KMS-11 (cell line): ENCODE measurements at regions not wholly inside any gene's neighbourhood (a gene's known extent, or its start where the extent isn't known, plus 50 kb on each side); places are given as distances from the start of the nearest gene placed in this dataset.

Experiments
- H2AFZ ChIP-seq: fragments of 200-600 bp; sonication (generic); 2 replicates; pipeline ENCODE4 v1.6.1; 2016; ENCODE audit warnings: antibody characterized with exemption, mixed run types, low read depth
- H3K27ac ChIP-seq: fragments of 200-600 bp; sonication (generic); 2 replicates; pipeline ENCODE4 v1.6.1; 2016; ENCODE audit warnings: mild to moderate bottlenecking, mixed run types
- H3K27me3 ChIP-seq: fragments of 200-600 bp; sonication (generic); 2 replicates; pipeline ENCODE4 v1.6.1; 2017; ENCODE audit warnings: mild to moderate bottlenecking, low read depth, mixed run types, moderate library complexity; ENCODE audit not compliant: insufficient read depth
- H3K36me3 ChIP-seq: fragments of 200-600 bp; sonication (generic); 2 replicates; pipeline ENCODE4 v1.6.1; 2017; ENCODE audit warnings: mild to moderate bottlenecking, mixed run types; ENCODE audit not compliant: insufficient read depth
- H3K4me1 ChIP-seq: fragments of 200-600 bp; sonication (generic); 2 replicates; pipeline ENCODE4 v1.6.1; 2016; ENCODE audit warnings: mild to moderate bottlenecking, low read depth, mixed run types; ENCODE audit not compliant: poor library complexity, severe bottlenecking
- H3K4me2 ChIP-seq: fragments of 200-600 bp; sonication (generic); 2 replicates; pipeline ENCODE4 v1.7.0; 2016; ENCODE audit warnings: mild to moderate bottlenecking, mixed run types
- H3K4me3 ChIP-seq: fragments of 200-600 bp; sonication (generic); IDR thresholded peaks from 2 replicates; pipeline ENCODE4 v1.6.1; 2017; ENCODE audit warnings: low read depth, low read length, mixed read lengths; ENCODE audit not compliant: insufficient read depth
- H3K79me2 ChIP-seq: fragments of 200-600 bp; sonication (generic); 2 replicates; pipeline ENCODE4 v1.6.1; 2016; ENCODE audit warnings: low read depth, mixed run types; ENCODE audit not compliant: insufficient read depth
- H3K9ac ChIP-seq: fragments of 200-600 bp; sonication (generic); 2 replicates; pipeline ENCODE4 v1.6.1; 2016; ENCODE audit warnings: mild to moderate bottlenecking, mixed run types
- H4K20me1 ChIP-seq: fragments of 200-600 bp; sonication (generic); 2 replicates; pipeline ENCODE4 v1.6.1; 2016; ENCODE audit warnings: mild to moderate bottlenecking, mixed run types; ENCODE audit not compliant: insufficient read depth
- TF ChIP-seq, protein P1 (sequence below): fragments of 200-600 bp; sonication (generic); conservative IDR thresholded peaks from 2 replicates; pipeline ENCODE4 v1.6.1; 2017; ENCODE audit warnings: low read depth, mild to moderate bottlenecking, antibody characterized with exemption, low read length, moderate library complexity, mixed read lengths

DNA sequence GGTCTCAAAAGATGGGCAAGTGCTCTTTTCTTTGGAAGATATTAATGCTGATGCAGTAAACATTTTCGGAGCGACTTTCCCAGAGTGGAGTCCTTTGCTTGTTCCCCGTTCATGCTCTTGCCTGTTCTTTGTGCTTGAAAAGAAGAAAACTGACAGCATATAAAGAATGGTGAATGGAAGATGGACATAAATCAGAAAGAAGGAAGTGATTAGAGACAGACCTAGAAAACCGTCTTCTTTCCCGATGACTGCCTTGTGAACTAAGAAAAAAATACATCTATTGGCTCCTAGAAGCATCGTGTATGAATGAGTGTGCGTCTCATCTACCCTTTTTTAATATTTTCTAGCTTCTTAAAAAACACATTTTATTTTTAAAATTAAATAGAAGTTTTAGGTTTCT lies 740.1 kb upstream of the FANCL start:
- H3K9ac ChIP-seq: no peak overlapping the region
- peaks cover 5% of the 10 kb centered on the region for H3K4me1 ChIP-seq
- H2AFZ ChIP-seq: no peak overlapping the region
- H3K4me2 ChIP-seq: no peak overlapping the region
- H3K36me3 ChIP-seq: no peaks in the 10 kb centered on the region
- H3K27me3 ChIP-seq: no peaks in the 10 kb centered on the region
- H3K79me2 ChIP-seq: no peaks in the 10 kb centered on the region
- TF ChIP-seq, protein P1, sequence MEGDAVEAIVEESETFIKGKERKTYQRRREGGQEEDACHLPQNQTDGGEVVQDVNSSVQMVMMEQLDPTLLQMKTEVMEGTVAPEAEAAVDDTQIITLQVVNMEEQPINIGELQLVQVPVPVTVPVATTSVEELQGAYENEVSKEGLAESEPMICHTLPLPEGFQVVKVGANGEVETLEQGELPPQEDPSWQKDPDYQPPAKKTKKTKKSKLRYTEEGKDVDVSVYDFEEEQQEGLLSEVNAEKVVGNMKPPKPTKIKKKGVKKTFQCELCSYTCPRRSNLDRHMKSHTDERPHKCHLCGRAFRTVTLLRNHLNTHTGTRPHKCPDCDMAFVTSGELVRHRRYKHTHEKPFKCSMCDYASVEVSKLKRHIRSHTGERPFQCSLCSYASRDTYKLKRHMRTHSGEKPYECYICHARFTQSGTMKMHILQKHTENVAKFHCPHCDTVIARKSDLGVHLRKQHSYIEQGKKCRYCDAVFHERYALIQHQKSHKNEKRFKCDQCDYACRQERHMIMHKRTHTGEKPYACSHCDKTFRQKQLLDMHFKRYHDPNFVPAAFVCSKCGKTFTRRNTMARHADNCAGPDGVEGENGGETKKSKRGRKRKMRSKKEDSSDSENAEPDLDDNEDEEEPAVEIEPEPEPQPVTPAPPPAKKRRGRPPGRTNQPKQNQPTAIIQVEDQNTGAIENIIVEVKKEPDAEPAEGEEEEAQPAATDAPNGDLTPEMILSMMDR: no peak
- no peaks in the 10 kb centered on the region for H4K20me1 ChIP-seq
- no peak overlapping the region for H3K27ac ChIP-seq
- H3K4me3 ChIP-seq: no peak overlapping the region

DNA sequence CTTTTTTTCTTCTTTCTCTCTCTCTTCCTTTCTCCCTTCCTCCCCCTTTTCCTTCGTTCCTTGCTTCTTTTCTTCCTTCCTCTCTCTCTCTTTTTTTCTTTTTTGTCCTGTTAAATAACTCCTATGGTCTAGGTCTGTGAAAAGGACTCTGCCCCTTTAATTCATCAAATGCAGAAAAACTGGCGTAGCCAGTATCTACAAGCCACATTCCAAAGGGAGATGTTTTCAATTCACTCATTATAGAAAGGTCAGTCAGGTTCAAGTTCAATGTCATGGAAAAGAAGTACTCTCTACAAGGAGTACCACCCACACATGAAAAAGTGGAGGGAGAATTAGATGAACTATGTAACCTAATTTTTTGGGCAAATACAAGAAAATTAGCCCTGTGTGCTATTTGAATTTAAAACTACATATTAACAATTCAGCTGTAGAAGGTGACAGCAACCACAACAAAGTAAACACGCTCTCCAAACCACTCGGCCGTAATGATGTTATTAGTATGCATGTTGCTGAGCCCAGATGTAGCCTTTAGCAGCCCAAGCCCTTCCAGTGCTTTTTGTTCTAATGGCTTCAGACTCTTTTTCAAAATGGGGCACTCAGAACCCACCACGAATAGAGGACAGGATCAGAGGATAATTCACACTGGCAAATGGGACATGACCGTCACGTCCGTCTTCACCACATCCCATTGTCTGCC lies 735.4 kb upstream of the FANCL start:
- no peak overlapping the region for H3K4me3 ChIP-seq
- H3K36me3 ChIP-seq: no peaks in the 10 kb centered on the region
- no peak overlapping the region for H3K9ac ChIP-seq
- H2AFZ ChIP-seq: no peak overlapping the region
- H3K27ac ChIP-seq: no peak overlapping the region
- H3K79me2 ChIP-seq: no peaks in the 10 kb centered on the region
- H4K20me1 ChIP-seq: no peaks in the 10 kb centered on the region
- H3K27me3 ChIP-seq: no peaks in the 10 kb centered on the region
- H3K4me1 ChIP-seq: no peaks in the 10 kb centered on the region
- TF ChIP-seq, protein P1: no peak
- H3K4me2 ChIP-seq: no peak overlapping the region

DNA sequence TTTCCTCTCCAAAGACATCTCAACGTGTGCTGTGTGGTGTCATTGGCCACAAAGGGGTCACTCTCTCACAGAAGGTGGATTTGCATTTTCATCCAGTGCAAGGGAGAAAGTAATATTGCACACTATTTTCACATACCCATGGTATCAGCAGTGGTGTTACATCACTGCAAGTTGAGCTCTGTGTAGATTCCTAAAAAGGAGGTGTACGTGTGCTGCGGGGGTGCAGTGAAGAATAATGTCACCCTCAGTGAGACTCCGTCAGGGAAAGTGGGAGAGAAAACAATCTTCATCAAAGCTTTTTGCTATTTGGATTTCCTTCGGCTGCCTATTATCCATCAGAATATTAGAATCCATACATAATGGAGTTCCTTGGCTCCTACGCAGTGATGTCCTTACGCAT lies 733.8 kb upstream of the FANCL start:
- TF ChIP-seq, protein P1: no peak
- no peaks in the 10 kb centered on the region for H3K27me3 ChIP-seq
- no peaks in the 10 kb centered on the region for H3K79me2 ChIP-seq
- no peak overlapping the region for H3K27ac ChIP-seq
- no peak overlapping the region for H3K4me3 ChIP-seq
- H3K4me1 ChIP-seq: no peaks in the 10 kb centered on the region
- H3K36me3 ChIP-seq: no peaks in the 10 kb centered on the region
- no peaks in the 10 kb centered on the region for H4K20me1 ChIP-seq
- H3K4me2 ChIP-seq: no peak overlapping the region
- no peak overlapping the region for H2AFZ ChIP-seq
- H3K9ac ChIP-seq: no peak overlapping the region

DNA sequence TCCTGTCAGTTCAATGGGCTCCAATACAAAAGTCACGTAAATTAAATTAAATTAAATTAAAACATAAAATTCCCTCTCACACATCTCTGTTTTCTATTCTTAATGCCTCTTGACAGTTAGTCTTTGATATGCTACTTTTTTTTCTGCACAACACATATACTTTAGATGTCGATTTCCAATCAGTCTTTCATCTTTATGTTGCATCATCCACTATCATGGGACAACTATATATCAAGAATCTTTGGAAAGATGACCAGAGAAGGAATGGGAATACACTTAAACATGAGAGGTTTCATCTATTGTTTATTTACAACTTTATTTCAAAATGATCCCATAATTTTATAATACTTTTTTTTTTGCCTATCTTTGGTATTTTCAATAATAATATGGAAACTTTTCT lies 733.3 kb upstream of the FANCL start:
- H3K27ac ChIP-seq: no peak overlapping the region

More for the DNA sequence above, 733.3 kb upstream of the FANCL start:
- TF ChIP-seq, protein P1: no peak
- Histone ChIP-seq H3K27me3 (no peaks in the 10 kb centered on the region), H3K36me3 (no peaks in the 10 kb centered on the region), H3K79me2 (no peaks in the 10 kb centered on the region), H3K4me2 (no peak overlapping the region), H3K4me1 (no peaks in the 10 kb centered on the region), H4K20me1 (no peaks in the 10 kb centered on the region), H3K9ac (no peak overlapping the region), H3K4me3 (no peak overlapping the region), H2AFZ (no peak overlapping the region)
